Stimulated activated naive CD8-positive, alpha-beta T cell treated with anti-CD3 and anti-CD28 coated beads, Interleukin-15, amount 100 ng/mL, for 72 hours (primary cell): ENCODE measurements at regions not wholly inside any gene's neighbourhood (a gene's known extent, or its start where the extent isn't known, plus 50 kb on each side); places are given as distances from the start of the nearest gene placed in this dataset.
A peak's percentile ranks its signal among the peaks of the same experiment; 100 is the strongest.

Experiments
- ATAC-seq: fragments of 150-1000 bp; cut with Tn5 transposase; 2 replicates; pipeline ENCODE4 v1.10.0; 2021; ENCODE audit warnings: mild to moderate bottlenecking, moderate library complexity
- DNase-seq, 2 donors: peaks; one replicate each; pipeline ENCODE4 v3.0.0; 2021 to 2022
- H3K27ac Mint-ChIP-seq, 2 donors: one replicate each; pipeline ENCODE4 v1.8.0; 2022; ENCODE audit warnings: mild to moderate bottlenecking in 2 of 2, mixed read lengths in 2 of 2, moderate library complexity in 2 of 2
- H3K27me3 Mint-ChIP-seq: one replicate; pipeline ENCODE4 v1.8.0; 2022; ENCODE audit warnings: mixed read lengths
- H3K4me1 Mint-ChIP-seq: one replicate; pipeline ENCODE4 v1.8.0; 2022; ENCODE audit warnings: mild to moderate bottlenecking, mixed read lengths
- H3K4me3 Mint-ChIP-seq, 2 donors: one replicate each; pipeline ENCODE4 v1.8.0; 2022; ENCODE audit warnings: mild to moderate bottlenecking in 2 of 2, mixed read lengths in 2 of 2, moderate library complexity in 1 of 2
- H3K9me3 Mint-ChIP-seq, 2 donors: one replicate each; pipeline ENCODE4 v1.8.0; 2022; ENCODE audit warnings: mixed read lengths in 2 of 2

DNA sequence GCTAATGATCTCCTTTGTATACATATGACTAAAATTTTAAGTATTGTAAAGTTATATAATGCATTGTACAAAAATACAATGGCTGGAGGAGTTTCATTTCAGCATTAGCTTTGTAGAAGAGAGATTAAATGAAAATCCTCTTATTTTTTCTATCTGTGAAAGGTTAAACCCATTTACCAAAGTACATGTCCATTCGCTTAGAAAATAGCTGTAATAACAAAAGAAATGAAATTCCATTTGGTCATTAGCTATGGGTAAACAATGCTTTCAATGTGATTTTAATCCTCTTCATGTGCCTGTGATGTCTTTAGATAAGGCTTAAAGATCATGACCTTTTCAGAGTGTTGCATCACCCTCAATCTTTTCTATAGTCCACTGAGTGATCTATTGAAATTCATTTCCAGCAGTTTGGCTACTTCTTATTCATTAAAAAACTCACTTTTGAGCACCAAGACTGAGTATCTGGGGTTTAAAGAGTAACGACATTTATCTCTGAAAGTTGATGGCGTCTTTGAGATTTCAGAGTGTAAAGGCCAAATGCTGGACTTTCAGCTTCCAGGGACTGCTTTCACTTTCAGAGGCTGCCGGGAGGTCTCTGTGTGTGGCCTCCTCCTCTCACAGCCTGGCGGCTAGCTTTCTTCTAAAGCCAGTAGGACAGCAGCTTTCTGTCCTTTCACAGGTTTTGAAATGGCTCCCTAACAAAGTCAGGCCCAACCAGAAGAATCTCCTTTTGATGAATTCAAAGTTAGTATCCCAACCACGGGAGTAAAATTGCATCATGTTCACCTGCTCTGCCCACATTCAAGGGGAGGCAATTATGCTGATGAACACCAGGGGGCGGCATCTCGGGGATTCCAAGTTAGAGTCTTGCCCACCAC lies 701.4 kb upstream of the COBL start:
- ATAC-seq (peak; percentile 70), DNase-seq (peak; percentile 25 to 28)
- H3K27ac Mint-ChIP-seq: peak overlapping the region; percentile 64 to 94
- H3K9me3 Mint-ChIP-seq: peaks cover 0 to 4% of the 10 kb centered on the region in 2 donors
- H3K4me1 Mint-ChIP-seq: no peaks in the 10 kb centered on the region
- peak overlapping the region; percentile 13 to 14 for H3K4me3 Mint-ChIP-seq
- H3K27me3 Mint-ChIP-seq: no peaks in the 10 kb centered on the region

DNA sequence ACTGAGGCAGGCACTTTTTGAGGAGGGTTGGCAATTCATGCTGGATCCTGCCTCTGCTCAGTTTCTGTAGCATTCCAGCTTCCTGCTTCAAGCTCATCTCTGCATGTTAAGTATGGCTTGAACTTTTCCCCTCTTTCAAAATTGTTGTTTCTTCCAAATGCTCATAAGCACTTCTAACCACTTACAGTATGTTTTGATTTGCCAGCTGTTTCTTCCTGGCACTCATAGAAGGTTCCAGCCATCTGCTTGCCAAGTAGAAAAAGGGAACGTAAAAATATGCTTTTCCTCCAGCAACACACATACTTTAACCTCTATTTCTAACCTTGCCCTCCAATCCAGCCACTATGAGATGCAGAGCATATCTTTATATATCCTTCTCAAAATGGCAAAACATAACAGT lies 692.6 kb upstream of the COBL start:
- H3K4me1 Mint-ChIP-seq: no peaks in the 10 kb centered on the region
- peaks cover 14 to 20% of the 10 kb centered on the region in 2 donors for H3K9me3 Mint-ChIP-seq
- no peak overlapping the region for H3K4me3 Mint-ChIP-seq
- no peaks in the 10 kb centered on the region for H3K27me3 Mint-ChIP-seq
- ATAC-seq (no peak), DNase-seq (no peak)
- no peak overlapping the region for H3K27ac Mint-ChIP-seq

DNA sequence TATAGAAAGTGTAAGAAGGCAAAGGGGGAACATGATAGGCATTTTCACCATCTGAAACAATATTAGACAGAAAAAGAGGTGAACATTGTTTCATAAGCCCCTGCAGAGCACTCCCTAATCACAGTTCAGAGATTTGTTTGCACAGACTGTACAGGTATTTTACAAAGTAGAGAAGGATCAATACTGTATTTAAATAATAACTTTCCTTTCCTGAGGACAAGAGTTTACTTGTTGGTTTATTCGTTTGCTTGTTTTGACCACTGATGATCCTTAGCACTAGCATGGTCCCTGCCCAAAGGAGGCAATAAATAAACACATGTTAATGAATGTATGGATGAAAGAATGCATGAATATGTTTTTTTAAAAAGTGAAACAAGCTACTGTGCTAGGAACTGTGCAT lies 690.1 kb upstream of the COBL start:
- Mint-ChIP-seq H3K4me3 (no peak overlapping the region), H3K27me3 (no peaks in the 10 kb centered on the region), H3K4me1 (no peaks in the 10 kb centered on the region), H3K9me3 (peaks cover 24 to 33% of the 10 kb centered on the region in 2 donors), H3K27ac (no peak overlapping the region)
- DNase-seq (no peak), ATAC-seq (no peak)

DNA sequence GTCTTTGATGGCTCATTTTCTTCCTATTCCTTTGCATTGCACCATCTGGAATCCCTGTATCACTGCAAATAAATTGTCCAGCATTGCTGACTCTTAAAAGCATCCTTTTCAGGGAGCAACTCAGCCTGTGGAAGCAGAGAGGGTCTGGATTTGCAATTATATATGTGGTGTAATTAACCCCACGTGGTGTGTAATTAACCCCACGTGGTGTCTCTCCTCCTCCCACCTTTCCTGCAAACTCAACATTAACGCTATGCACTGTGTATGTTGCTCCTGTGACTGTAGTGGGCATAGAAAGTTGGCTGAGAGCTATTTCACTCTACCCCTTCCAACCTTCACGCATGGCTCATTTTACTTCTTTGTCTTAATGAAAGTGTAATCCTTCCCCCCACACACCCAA lies 689.0 kb upstream of the COBL start:
- ATAC-seq (no peak), DNase-seq (no peak)
- no peaks in the 10 kb centered on the region for H3K27me3 Mint-ChIP-seq
- no peak overlapping the region for H3K27ac Mint-ChIP-seq
- H3K4me3 Mint-ChIP-seq: no peak overlapping the region
- H3K9me3 Mint-ChIP-seq: peaks cover 20 to 30% of the 10 kb centered on the region in 2 donors
- no peaks in the 10 kb centered on the region for H3K4me1 Mint-ChIP-seq

DNA sequence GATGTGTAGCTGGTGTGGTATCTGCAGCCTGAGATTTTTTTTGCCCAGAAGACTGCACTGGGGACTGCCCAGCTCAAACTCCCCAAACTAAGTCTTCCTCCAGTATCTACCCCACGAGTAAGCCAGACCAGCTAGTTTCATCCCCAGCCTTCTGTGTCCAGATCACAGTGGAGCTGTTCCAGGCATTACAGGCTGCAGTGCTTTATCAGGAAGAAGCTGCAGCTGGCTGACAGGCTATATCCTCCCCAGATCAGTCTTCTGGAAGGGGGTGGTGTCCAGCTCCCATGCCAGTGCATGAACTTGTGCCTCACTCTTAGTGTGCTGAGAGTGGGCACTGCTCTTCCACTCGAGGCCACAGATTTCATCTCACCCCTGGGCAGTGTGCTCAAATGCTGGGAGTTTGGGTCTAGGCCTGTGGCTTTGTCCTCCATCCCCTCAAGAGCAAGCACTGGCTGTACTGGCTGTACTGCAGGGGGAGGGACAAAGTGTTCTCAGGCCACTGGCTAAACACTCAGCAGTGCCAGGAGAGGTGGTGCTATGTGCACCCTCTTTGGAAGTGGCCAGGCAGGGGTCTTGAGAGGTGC lies 679.1 kb upstream of the COBL start:
- Mint-ChIP-seq H3K27ac (no peak overlapping the region), H3K9me3 (peaks cover 17 to 23% of the 10 kb centered on the region in 2 donors), H3K4me3 (no peak overlapping the region), H3K4me1 (no peaks in the 10 kb centered on the region), H3K27me3 (no peaks in the 10 kb centered on the region)
- DNase-seq (no peak), ATAC-seq (no peak)

DNA sequence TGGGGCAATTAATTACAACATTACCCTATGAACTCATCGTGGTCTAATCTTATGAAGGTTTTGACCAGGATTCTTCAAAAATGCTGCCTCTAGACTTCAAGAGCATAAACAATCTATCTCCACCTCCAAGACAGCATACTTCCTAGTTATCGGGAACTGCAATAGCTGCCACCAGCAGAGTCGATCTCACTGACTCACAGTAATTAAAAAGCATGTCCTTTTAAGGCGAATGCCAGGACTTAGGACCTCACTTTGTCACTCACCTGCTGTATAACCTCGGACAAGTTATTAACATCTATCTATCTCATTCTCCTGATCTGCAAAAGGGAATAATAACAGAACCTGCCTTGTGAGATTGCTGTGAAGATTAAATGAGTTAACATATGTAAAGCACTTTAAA lies 666.0 kb upstream of the COBL start:
- no peak for ATAC-seq
- DNase-seq: no peak
- Mint-ChIP-seq H3K9me3 (peaks cover 12 to 16% of the 10 kb centered on the region in 2 donors), H3K4me1 (no peaks in the 10 kb centered on the region), H3K27ac (no peak overlapping the region), H3K27me3 (no peaks in the 10 kb centered on the region), H3K4me3 (no peak overlapping the region)

DNA sequence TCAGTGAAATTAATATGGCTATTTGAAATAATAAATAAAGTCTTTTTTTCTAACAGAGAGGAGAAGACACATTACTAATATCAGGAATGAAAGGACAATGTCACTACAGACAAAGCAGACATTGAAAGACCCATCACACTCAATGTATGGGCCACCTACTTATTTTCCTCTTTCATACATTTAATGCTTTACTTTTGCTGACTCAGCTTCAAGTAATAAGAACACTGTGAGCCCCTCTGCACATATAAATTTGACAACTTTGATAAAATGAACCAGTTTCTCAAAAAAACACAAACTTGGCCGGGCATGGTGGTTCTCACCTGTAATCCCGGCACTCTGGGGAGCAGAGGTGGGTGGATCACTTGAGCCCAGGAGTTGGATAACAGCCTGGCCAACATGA lies 664.2 kb upstream of the COBL start:
- Mint-ChIP-seq H3K4me3 (no peak overlapping the region), H3K4me1 (no peaks in the 10 kb centered on the region), H3K9me3 (peaks cover 5 to 7% of the 10 kb centered on the region in 2 donors), H3K27me3 (no peaks in the 10 kb centered on the region), H3K27ac (no peak overlapping the region)
- ATAC-seq (no peak), DNase-seq (no peak)

DNA sequence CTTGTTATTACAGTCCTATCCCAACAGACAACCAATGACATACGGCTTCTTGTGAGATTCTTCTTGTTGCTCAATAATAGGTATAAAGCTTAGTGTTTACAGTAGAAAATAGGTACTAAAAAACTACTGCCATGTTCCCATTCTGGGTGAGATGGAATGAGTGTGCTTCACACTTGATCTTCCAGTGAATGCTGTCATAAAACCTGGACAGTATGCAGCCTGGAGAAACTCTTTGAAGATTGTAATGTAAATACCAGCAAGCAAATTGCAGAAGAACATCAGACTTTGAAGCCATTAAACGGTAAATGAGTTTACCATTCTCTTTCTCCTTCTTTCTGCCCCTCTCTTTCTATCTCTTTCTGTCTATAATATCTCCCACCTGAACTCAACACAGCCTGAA lies 663.7 kb upstream of the COBL start:
- no peaks in the 10 kb centered on the region for H3K27me3 Mint-ChIP-seq

DNA sequence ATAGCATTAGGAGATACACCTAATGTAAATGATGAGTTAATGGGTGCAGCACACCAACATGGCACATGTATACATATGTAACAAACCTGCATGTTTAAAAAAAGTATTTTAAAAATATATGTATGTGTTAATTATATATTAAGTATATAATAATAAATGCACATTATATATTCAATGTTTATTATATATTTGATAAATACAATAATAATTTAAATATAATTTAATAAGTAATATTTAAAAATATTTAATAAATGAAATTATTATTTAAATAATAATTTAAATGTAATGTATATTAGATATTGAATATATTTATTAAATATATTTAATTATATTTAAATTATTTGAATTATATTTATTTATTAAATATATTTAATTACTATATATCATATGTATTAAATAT lies 661.3 kb upstream of the COBL start:
- no peaks in the 10 kb centered on the region for H3K9me3 Mint-ChIP-seq
- H3K27ac Mint-ChIP-seq: no peak overlapping the region
- H3K4me3 Mint-ChIP-seq: no peak overlapping the region
- ATAC-seq (no peak), DNase-seq (no peak)
- no peaks in the 10 kb centered on the region for H3K4me1 Mint-ChIP-seq
- H3K27me3 Mint-ChIP-seq: no peaks in the 10 kb centered on the region

More for the DNA sequence above, 663.7 kb upstream of the COBL start:
- no peak overlapping the region for H3K27ac Mint-ChIP-seq
- H3K4me1 Mint-ChIP-seq: no peaks in the 10 kb centered on the region
- no peak for ATAC-seq
- peaks cover 2 to 4% of the 10 kb centered on the region in 2 donors for H3K9me3 Mint-ChIP-seq
- no peak for DNase-seq
- H3K4me3 Mint-ChIP-seq: no peak overlapping the region

DNA sequence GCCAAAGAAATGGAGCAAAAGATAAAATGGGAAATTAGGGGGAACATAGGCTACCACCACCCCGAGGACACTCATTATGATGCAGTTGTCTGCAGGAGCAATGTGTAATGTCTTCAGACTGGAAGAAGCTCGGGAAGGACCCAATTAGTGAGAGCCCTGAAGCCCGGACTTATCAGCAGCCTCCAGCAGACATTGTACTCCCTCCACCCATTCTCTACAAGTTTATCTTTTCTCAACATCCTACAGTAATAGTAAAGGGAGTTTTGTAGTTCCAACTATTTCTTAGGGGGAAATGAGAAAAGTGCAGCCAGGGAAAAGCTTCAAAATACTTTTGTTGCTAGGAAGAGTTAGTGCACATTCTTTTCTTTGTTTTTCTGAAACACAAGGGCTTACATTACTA lies 657.3 kb upstream of the COBL start:
- Mint-ChIP-seq H3K27me3 (no peaks in the 10 kb centered on the region), H3K9me3 (peaks cover 0 to 6% of the 10 kb centered on the region in 2 donors), H3K4me3 (no peak overlapping the region), H3K4me1 (no peaks in the 10 kb centered on the region), H3K27ac (no peak overlapping the region)
- DNase-seq (no peak), ATAC-seq (no peak)

DNA sequence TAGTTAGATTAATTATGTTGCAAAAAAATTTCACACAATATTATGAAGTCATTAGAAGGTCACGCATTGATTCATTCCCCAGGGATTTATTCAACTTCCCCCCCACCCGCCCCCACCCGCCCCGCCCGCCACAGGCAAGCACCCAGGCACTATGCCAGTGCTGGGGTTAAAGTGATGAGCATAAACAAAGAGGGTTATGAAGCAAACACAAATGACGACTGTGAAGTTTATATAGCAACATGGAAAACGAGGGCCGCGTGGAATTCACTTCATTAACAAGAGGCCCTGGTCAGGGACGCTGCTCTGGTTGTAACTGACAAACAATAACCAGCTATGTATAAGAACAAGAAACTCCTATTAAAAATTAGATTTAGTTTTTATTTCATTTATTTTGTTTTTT lies 656.5 kb upstream of the COBL start:
- no peak for DNase-seq
- H3K4me3 Mint-ChIP-seq: no peak overlapping the region
- peaks cover 0 to 6% of the 10 kb centered on the region in 2 donors for H3K9me3 Mint-ChIP-seq
- H3K27me3 Mint-ChIP-seq: no peaks in the 10 kb centered on the region
- no peak overlapping the region for H3K27ac Mint-ChIP-seq
- no peak for ATAC-seq
- H3K4me1 Mint-ChIP-seq: no peaks in the 10 kb centered on the region

DNA sequence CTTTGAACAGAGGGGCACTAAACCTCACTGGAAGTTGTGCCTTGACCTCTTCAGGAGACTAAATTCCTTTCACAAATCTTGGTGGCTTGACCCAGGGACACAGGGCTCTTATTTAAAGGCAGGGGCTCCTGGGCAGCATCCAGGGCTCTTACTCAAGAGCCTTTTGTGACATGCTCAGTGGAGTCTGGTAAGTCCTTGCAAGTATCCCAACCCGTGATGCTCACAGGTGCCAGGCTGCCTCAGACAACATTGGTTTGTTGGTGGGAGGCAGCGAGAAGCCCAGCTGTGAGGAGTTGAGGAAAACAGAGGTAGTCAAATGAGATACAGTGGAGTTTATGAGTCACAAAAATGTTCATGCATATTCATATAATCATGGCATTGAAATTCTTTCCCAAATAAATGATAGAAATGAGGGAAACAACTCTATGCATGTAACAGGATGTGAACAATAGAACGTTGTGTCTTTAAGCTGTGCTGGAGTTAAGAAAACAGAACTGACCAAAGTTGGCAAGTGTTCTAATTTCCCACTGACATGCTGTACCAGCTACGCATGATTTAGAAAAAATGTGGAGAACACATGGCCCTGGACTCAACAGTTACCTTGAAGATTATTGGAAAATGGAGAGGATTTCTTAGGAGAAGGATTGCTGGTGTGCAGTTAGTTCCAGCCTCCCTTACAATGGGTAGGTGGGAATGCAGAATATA lies 654.5 kb upstream of the COBL start:
- ATAC-seq: no peak
- DNase-seq: no peak
- H3K27ac Mint-ChIP-seq: no peak overlapping the region
- H3K27me3 Mint-ChIP-seq: no peaks in the 10 kb centered on the region
- no peaks in the 10 kb centered on the region for H3K4me1 Mint-ChIP-seq
- H3K9me3 Mint-ChIP-seq: peaks cover 6 to 7% of the 10 kb centered on the region in 2 donors
- H3K4me3 Mint-ChIP-seq: no peak overlapping the region

DNA sequence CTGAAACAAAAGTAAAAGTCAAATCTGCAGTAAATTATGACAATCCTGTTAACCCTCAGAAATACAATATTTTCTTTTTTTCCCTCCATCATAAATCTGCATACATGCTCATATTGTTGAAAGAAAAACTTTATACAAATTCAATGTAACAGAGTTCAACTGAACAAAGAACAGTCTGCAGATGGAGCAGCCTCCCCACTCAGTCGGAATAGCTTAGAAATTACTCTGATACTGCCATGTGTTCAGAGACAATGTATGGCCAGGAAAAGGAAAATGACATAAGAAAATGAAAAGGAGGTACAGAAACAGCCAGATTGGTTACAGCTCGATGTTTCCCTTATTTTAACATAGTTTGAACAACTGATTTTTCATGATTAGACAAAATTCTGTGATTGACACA lies 651.9 kb upstream of the COBL start:
- Mint-ChIP-seq H3K4me1 (no peaks in the 10 kb centered on the region), H3K27me3 (no peaks in the 10 kb centered on the region), H3K9me3 (peaks cover 6 to 7% of the 10 kb centered on the region in 2 donors), H3K4me3 (no peak overlapping the region), H3K27ac (no peak overlapping the region)
- DNase-seq (no peak), ATAC-seq (no peak)

DNA sequence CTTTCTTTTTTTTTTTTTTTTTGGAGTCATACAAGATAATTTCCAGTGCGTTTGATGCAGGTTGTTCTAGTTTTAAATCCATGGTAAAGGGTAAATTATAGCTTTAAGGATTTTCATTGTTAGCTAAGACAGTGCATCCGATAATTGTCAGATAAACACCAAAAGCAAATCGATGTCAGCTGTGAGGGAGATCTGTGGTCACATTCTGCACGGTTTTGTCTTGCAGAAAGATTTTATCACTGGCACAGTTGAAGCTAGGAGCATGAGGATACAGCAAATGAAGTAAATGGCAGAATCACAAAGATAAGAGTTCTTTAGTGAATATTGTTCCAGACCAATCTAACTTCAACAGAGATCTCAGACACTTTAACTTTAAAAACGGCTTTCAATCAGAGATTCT lies 648.8 kb upstream of the COBL start:
- H3K27ac Mint-ChIP-seq: no peak overlapping the region
- no peaks in the 10 kb centered on the region for H3K27me3 Mint-ChIP-seq
- H3K4me3 Mint-ChIP-seq: no peak overlapping the region
- ATAC-seq: no peak
- peaks cover 0 to 7% of the 10 kb centered on the region in 2 donors for H3K9me3 Mint-ChIP-seq
- no peak for DNase-seq
- H3K4me1 Mint-ChIP-seq: no peaks in the 10 kb centered on the region

DNA sequence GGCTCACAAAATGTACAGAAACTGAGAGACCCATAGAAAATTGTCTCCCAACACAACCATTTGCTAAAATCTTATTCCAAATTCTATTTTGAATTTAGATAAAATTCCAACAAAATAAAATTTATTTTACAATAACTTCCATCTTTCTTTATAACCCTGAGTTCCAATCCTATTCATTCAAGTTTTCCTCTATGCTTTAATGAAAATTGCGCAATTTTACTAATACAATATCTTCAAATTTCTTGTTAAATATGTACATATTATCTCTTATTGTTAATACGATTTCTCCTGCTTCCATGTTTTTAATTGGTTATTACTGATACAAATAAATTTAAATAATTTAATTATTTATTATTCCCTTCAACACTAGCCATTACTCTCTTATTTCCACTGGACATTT lies 645.2 kb upstream of the COBL start:
- Mint-ChIP-seq H3K27me3 (no peaks in the 10 kb centered on the region), H3K27ac (no peak overlapping the region), H3K4me1 (no peaks in the 10 kb centered on the region), H3K4me3 (no peak overlapping the region), H3K9me3 (peaks cover 16% of the 10 kb centered on the region in 2 donors)
- no peak for DNase-seq
- ATAC-seq: no peak

DNA sequence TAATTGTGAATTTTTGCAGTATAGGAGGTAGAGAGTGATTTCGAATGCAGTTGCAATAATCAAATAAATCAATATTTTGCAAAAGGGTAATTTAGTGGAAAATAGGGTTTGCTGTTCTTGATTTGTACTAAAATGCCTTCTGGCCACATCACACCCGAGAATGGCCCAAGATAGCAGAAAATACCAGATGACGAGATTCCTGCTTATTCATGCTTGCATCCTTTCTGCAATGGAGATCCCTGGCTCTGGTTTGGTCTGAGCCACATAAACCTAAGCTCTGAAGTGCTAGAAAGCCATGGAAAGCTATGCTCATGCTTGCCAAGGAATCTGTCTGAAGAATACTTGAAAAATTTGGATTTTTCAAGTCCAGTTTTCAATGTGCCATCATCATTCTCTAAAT lies 634.2 kb upstream of the COBL start:
- ATAC-seq: no peak
- Mint-ChIP-seq H3K27ac (no peak overlapping the region), H3K9me3 (peaks cover 5 to 6% of the 10 kb centered on the region in 2 donors), H3K4me1 (no peaks in the 10 kb centered on the region), H3K4me3 (no peak overlapping the region), H3K27me3 (no peaks in the 10 kb centered on the region)
- DNase-seq: no peak
